Fibroblast of pulmonary artery (primary cell): ENCODE measurements at regions not wholly inside any gene's neighbourhood (a gene's known extent, or its start where the extent isn't known, plus 50 kb on each side); places are given as distances from the start of the nearest gene placed in this dataset.

ENCODE experiments used
- DNase-seq: peaks from one replicate; pipeline ENCODE4 v3.0.0-alpha.2; 2010; ENCODE audit warnings: low read depth
- H3K4me3 ChIP-seq: replicated peaks from 2 replicates; pipeline ENCODE4 v1.5.1; 2011; ENCODE audit warnings: low read depth, mild to moderate bottlenecking, control low read depth, low read length, moderate library complexity
- TF ChIP-seq, protein P1 (sequence below): IDR thresholded peaks from 2 replicates; pipeline ENCODE4 v1.5.1; 2011; ENCODE audit warnings: mild to moderate bottlenecking, control low read depth, low read length, inconsistent platforms; ENCODE audit errors: missing control alignments

DNA sequence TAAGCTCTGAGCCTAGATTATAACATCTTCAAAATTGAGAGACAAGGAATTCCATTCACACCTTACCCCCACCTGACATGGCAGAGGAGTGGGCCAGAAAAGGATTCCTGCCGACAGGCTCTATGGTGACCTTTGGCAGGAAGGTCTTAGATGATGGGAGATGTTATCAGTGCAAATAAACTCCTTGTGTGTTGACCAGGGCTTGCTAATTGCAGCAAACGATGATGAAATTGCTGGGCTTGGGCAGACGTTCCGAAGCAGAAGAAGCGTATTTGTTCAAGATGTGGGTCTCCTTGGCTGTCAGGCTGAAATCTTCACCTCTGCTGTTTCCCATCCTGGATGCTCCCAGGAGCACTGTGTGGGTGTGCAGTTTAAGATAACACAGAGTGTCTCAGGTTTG, 183.7 kb upstream of the CADM1 start:
- no peak overlapping the region for H3K4me3 ChIP-seq
- no peak for DNase-seq
- TF ChIP-seq, protein P1, sequence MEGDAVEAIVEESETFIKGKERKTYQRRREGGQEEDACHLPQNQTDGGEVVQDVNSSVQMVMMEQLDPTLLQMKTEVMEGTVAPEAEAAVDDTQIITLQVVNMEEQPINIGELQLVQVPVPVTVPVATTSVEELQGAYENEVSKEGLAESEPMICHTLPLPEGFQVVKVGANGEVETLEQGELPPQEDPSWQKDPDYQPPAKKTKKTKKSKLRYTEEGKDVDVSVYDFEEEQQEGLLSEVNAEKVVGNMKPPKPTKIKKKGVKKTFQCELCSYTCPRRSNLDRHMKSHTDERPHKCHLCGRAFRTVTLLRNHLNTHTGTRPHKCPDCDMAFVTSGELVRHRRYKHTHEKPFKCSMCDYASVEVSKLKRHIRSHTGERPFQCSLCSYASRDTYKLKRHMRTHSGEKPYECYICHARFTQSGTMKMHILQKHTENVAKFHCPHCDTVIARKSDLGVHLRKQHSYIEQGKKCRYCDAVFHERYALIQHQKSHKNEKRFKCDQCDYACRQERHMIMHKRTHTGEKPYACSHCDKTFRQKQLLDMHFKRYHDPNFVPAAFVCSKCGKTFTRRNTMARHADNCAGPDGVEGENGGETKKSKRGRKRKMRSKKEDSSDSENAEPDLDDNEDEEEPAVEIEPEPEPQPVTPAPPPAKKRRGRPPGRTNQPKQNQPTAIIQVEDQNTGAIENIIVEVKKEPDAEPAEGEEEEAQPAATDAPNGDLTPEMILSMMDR = no peak

- H3K4me3 ChIP-seq = no peak overlapping the region
- no peak for DNase-seq
- TF ChIP-seq, protein P1 = no peak
Observed at GRCh38 chr11:115684699-115685098, 180.5 kb upstream of the CADM1 start.

DNA sequence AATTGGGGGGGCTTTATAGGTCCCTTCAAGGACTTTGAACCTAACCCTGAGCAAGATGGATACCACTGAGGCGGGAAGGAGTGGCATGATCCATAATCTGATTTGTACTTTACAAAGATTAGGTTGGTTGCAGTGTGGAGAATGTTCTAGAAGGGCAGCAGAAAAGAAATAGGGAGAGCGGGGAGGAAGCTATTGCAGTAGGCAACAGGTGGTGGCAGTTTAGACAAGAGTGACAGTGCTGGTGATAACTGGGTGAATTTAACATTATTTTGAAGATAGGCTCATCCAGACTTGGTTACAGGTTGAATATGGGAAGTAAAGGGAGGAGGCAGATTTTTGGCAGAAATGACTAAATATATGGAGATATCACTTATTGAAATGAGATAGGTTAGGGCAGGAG, 179.9 kb upstream of the CADM1 start:
- TF ChIP-seq, protein P1 = no peak
- no peak overlapping the region for H3K4me3 ChIP-seq
- DNase-seq = no peak

GRCh38 chr11:115682888-115683287, 178.7 kb upstream of the CADM1 start:
- DNase-seq = no peak
- TF ChIP-seq, protein P1 = no peak
- H3K4me3 ChIP-seq = no peak overlapping the region

GRCh38 chr11:115682101-115682500, 177.9 kb upstream of the CADM1 start:
- DNase-seq = no peak
- TF ChIP-seq, protein P1 = no peak
- H3K4me3 ChIP-seq = no peak overlapping the region

GRCh38 chr11:115679945-115680344, 175.7 kb upstream of the CADM1 start:
- no peak overlapping the region for H3K4me3 ChIP-seq
- TF ChIP-seq, protein P1 = no peak
- no peak for DNase-seq

DNA sequence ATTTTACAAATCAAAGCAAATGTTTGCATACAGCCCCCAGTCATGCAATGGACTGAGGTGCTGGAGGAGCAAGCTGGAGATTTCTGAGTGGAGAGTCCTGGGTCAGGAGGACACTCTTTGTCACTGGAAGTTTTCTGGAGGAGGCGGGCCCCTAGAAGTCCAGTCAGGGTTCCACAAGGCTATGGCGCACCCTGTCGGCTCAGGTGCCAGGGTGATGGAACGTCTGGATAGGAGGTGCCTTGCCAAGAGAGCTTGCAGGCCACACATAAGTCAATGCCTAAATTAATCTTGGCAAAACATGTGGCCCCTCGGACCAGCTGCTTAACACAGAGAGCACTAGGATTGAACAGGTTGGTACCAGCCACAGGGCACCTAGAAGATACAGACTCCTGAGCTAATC, 174.7 kb upstream of the CADM1 start:
- no peak overlapping the region for H3K4me3 ChIP-seq
- TF ChIP-seq, protein P1 = no peak
- DNase-seq = no peak
